Activated CD4-positive, alpha-beta memory T cell treated with anti-CD3 and anti-CD28 coated beads for 36 hours (primary cell): ENCODE measurements at regions not wholly inside any gene's neighbourhood (a gene's known extent, or its start where the extent isn't known, plus 50 kb on each side); places are given as distances from the start of the nearest gene placed in this dataset.

Experiments used
- CTCF ChIA-PET: fragments of 350-600 bp; sonication (Branson Sonifier 250); formaldehyde crosslinking; loops from one replicate; lab custom pipeline; 2021; ENCODE audit warnings: antibody characterized with exemption, inconsistent platforms; lab: Charles Lee
- POLR2A ChIA-PET: fragments of 350-600 bp; sonication (Branson Sonifier 250); formaldehyde crosslinking; loops from one replicate; lab custom pipeline; 2021; ENCODE audit warnings: antibody characterized with exemption; lab: Charles Lee
- DNase-seq: peaks from one replicate; pipeline ENCODE4 v3.0.0-alpha.2; 2020
- H3K27ac Mint-ChIP-seq: one replicate; pipeline ENCODE4 v1.8.0; 2021; ENCODE audit warnings: mixed read lengths
- H3K27me3 Mint-ChIP-seq: one replicate; pipeline ENCODE4 v1.8.0; 2021; ENCODE audit warnings: mixed read lengths
- H3K36me3 Mint-ChIP-seq: one replicate; pipeline ENCODE4 v1.8.0; 2021; ENCODE audit warnings: mixed read lengths
- H3K4me1 Mint-ChIP-seq: one replicate; pipeline ENCODE4 v1.8.0; 2021; ENCODE audit warnings: low read depth, mixed read lengths
- H3K4me3 Mint-ChIP-seq: one replicate; pipeline ENCODE4 v1.8.0; 2021; ENCODE audit warnings: mild to moderate bottlenecking, mixed read lengths
- H3K9me3 Mint-ChIP-seq: one replicate; pipeline ENCODE4 v1.8.0; 2021; ENCODE audit warnings: mixed read lengths
- intact Hi-C: fragments of 100-400 bp; cut with micrococcal nuclease; formaldehyde crosslinking; loops from one replicate; pipeline ENCODE4 v1.15.1; 2023

- Mint-ChIP-seq H3K4me3 (no peak overlapping the region), H3K4me1 (no peaks in the 10 kb centered on the region), H3K9me3 (peaks cover 4% of the 10 kb centered on the region), H3K36me3 (no peaks in the 10 kb centered on the region), H3K27me3 (no peaks in the 10 kb centered on the region), H3K27ac (no peak overlapping the region)
- intact Hi-C loops = no loop called here
- ChIA-PET CTCF (no interaction called here), POLR2A (no interaction called here)
- no peak for DNase-seq
Observed at GRCh38 chr1:80892539-80892938, 908.2 kb upstream of the ADGRL2 start.

GRCh38 chr1:80891871-80892270 is 908.9 kb upstream of the ADGRL2 start:
- Mint-ChIP-seq H3K27me3 (no peaks in the 10 kb centered on the region), H3K9me3 (peaks cover 4% of the 10 kb centered on the region), H3K36me3 (no peaks in the 10 kb centered on the region), H3K27ac (no peak overlapping the region), H3K4me3 (no peak overlapping the region), H3K4me1 (no peaks in the 10 kb centered on the region)
- DNase-seq = no peak
- POLR2A ChIA-PET = no interaction called here
- CTCF ChIA-PET = no interaction called here
- intact Hi-C loops = no loop called here

- Mint-ChIP-seq H3K27me3 (no peaks in the 10 kb centered on the region), H3K36me3 (no peaks in the 10 kb centered on the region), H3K27ac (no peak overlapping the region), H3K9me3 (peaks cover 4% of the 10 kb centered on the region), H3K4me1 (no peaks in the 10 kb centered on the region), H3K4me3 (no peak overlapping the region)
- DNase-seq = no peak
- intact Hi-C loops = no loop called here
- CTCF ChIA-PET = interaction anchor here (0.6 kb wide), 1 partner anchor 287 kb away, joined by 3 read pairs; no protein-coding TSS in a partner anchor
- POLR2A ChIA-PET = no interaction called here
Observed at GRCh38 chr1:80882553-80882952, 918.2 kb upstream of the ADGRL2 start.

- H3K4me3 Mint-ChIP-seq = no peak overlapping the region
- intact Hi-C loops = no loop called here
- ChIA-PET POLR2A (no interaction called here), CTCF (no interaction called here)
- no peaks in the 10 kb centered on the region for H3K27me3 Mint-ChIP-seq
- no peaks in the 10 kb centered on the region for H3K4me1 Mint-ChIP-seq
- H3K36me3 Mint-ChIP-seq = no peaks in the 10 kb centered on the region
- H3K27ac Mint-ChIP-seq = no peak overlapping the region
- DNase-seq = no peak
- H3K9me3 Mint-ChIP-seq = peaks cover 8% of the 10 kb centered on the region
Observed at GRCh38 chr1:80878343-80878742, 922.4 kb upstream of the ADGRL2 start.

GRCh38 chr1:80876035-80876434 is 924.7 kb upstream of the ADGRL2 start:
- ChIA-PET CTCF (no interaction called here), POLR2A (no interaction called here)
- DNase-seq = no peak
- intact Hi-C loops = no loop called here
- Mint-ChIP-seq H3K4me1 (no peaks in the 10 kb centered on the region), H3K36me3 (no peaks in the 10 kb centered on the region), H3K9me3 (peaks cover 8% of the 10 kb centered on the region), H3K27me3 (no peaks in the 10 kb centered on the region), H3K4me3 (no peak overlapping the region), H3K27ac (no peak overlapping the region)

- DNase-seq = no peak
- intact Hi-C loops = no loop called here
- Mint-ChIP-seq H3K4me3 (no peak overlapping the region), H3K27me3 (no peaks in the 10 kb centered on the region), H3K4me1 (no peaks in the 10 kb centered on the region), H3K36me3 (no peaks in the 10 kb centered on the region), H3K9me3 (no peaks in the 10 kb centered on the region), H3K27ac (no peak overlapping the region)
- ChIA-PET POLR2A (no interaction called here), CTCF (no interaction called here)
Observed at GRCh38 chr1:80869299-80869698, 931.4 kb upstream of the ADGRL2 start.

GRCh38 chr1:80847904-80848303 is 952.8 kb upstream of the ADGRL2 start:
- intact Hi-C loops = no loop called here
- Mint-ChIP-seq H3K36me3 (no peaks in the 10 kb centered on the region), H3K27ac (no peak overlapping the region), H3K27me3 (no peaks in the 10 kb centered on the region), H3K4me1 (no peaks in the 10 kb centered on the region), H3K4me3 (no peak overlapping the region), H3K9me3 (peaks cover 10% of the 10 kb centered on the region)
- no peak for DNase-seq
- ChIA-PET CTCF (no interaction called here), POLR2A (interaction anchor here (0.5 kb wide), 1 partner anchor 11 kb away, joined by 3 read pairs; no protein-coding TSS in a partner anchor)

GRCh38 chr1:80846966-80847365 is 953.8 kb upstream of the ADGRL2 start:
- no peak for DNase-seq
- H3K36me3 Mint-ChIP-seq = no peaks in the 10 kb centered on the region

GRCh38 chr1:80842796-80843195 is 957.9 kb upstream of the ADGRL2 start:
- Mint-ChIP-seq H3K9me3 (peaks cover 12% of the 10 kb centered on the region), H3K36me3 (no peaks in the 10 kb centered on the region), H3K27ac (no peak overlapping the region), H3K4me3 (no peak overlapping the region), H3K27me3 (no peaks in the 10 kb centered on the region), H3K4me1 (no peaks in the 10 kb centered on the region)
- ChIA-PET POLR2A (no interaction called here), CTCF (no interaction called here)
- intact Hi-C loops = no loop called here
- DNase-seq = no peak

More at GRCh38 chr1:80846966-80847365, 953.8 kb upstream of the ADGRL2 start:
- H3K4me3 Mint-ChIP-seq = no peak overlapping the region
- H3K4me1 Mint-ChIP-seq = no peaks in the 10 kb centered on the region
- H3K9me3 Mint-ChIP-seq = peaks cover 10% of the 10 kb centered on the region
- CTCF ChIA-PET = no interaction called here
- POLR2A ChIA-PET = no interaction called here
- no peaks in the 10 kb centered on the region for H3K27me3 Mint-ChIP-seq
- intact Hi-C loops = no loop called here
- H3K27ac Mint-ChIP-seq = no peak overlapping the region

GRCh38 chr1:80841261-80841660 is 959.5 kb upstream of the ADGRL2 start:
- Mint-ChIP-seq H3K4me1 (no peaks in the 10 kb centered on the region), H3K27me3 (no peaks in the 10 kb centered on the region), H3K4me3 (no peak overlapping the region), H3K36me3 (no peaks in the 10 kb centered on the region), H3K27ac (no peak overlapping the region), H3K9me3 (peaks cover 14% of the 10 kb centered on the region)
- ChIA-PET CTCF (no interaction called here), POLR2A (no interaction called here)
- intact Hi-C loops = no loop called here
- no peak for DNase-seq

- ChIA-PET POLR2A (interaction anchor here (0.7 kb wide), 1 partner anchor 11 kb away, joined by 3 read pairs; no protein-coding TSS in a partner anchor), CTCF (no interaction called here)
- DNase-seq = no peak
- Mint-ChIP-seq H3K4me1 (no peaks in the 10 kb centered on the region), H3K27ac (no peak overlapping the region), H3K4me3 (no peak overlapping the region), H3K36me3 (no peaks in the 10 kb centered on the region), H3K9me3 (peaks cover 11% of the 10 kb centered on the region), H3K27me3 (no peaks in the 10 kb centered on the region)
- intact Hi-C loops = no loop called here
Observed at GRCh38 chr1:80837066-80837465, 963.7 kb upstream of the ADGRL2 start.

GRCh38 chr1:80836505-80836904 is 964.2 kb upstream of the ADGRL2 start:
- intact Hi-C loops = no loop called here
- CTCF ChIA-PET = interaction anchor here (0.6 kb wide), 1 partner anchor 120 kb away, joined by 3 read pairs; no protein-coding TSS in a partner anchor
- POLR2A ChIA-PET = interaction anchor here (0.7 kb wide), 1 partner anchor 12 kb away, joined by 3 read pairs; no protein-coding TSS in a partner anchor

GRCh38 chr1:80827666-80828065 is 973.1 kb upstream of the ADGRL2 start:
- Mint-ChIP-seq H3K4me3 (no peak overlapping the region), H3K36me3 (no peaks in the 10 kb centered on the region), H3K9me3 (peaks cover 6% of the 10 kb centered on the region), H3K4me1 (no peaks in the 10 kb centered on the region), H3K27ac (no peak overlapping the region), H3K27me3 (no peaks in the 10 kb centered on the region)
- ChIA-PET CTCF (no interaction called here), POLR2A (no interaction called here)
- no peak for DNase-seq
- intact Hi-C loops = no loop called here

More at GRCh38 chr1:80836505-80836904, 964.2 kb upstream of the ADGRL2 start:
- no peak overlapping the region for H3K4me3 Mint-ChIP-seq
- H3K4me1 Mint-ChIP-seq = no peaks in the 10 kb centered on the region
- no peak overlapping the region for H3K27ac Mint-ChIP-seq
- DNase-seq = no peak
- peaks cover 7% of the 10 kb centered on the region for H3K9me3 Mint-ChIP-seq
- no peaks in the 10 kb centered on the region for H3K36me3 Mint-ChIP-seq
- no peaks in the 10 kb centered on the region for H3K27me3 Mint-ChIP-seq
